NT2/D1 (cell line): ENCODE measurements at regions not wholly inside any gene's neighbourhood (a gene's known extent, or its start where the extent isn't known, plus 50 kb on each side); places are given as distances from the start of the nearest gene placed in this dataset.

ENCODE experiments used
- SUZ12 ChIP-seq: IDR thresholded peaks from 2 replicates; pipeline ENCODE4 v1.6.1; 2011; ENCODE audit not compliant: insufficient read length, insufficient read depth; ENCODE audit errors: extremely low read depth
- YY1 ChIP-seq: IDR thresholded peaks from 2 replicates; pipeline ENCODE4 v1.6.1; 2011; ENCODE audit not compliant: insufficient read length, insufficient read depth
- ZNF274 ChIP-seq: IDR thresholded peaks from 2 replicates; pipeline ENCODE4 v1.6.1; 2011; ENCODE audit warnings: mild to moderate bottlenecking, low read depth, low read length

- no peak for TF ChIP-seq SUZ12
- no peak for TF ChIP-seq YY1
- TF ChIP-seq ZNF274, result no peak
Observed at GRCh38 chr16:64311241-64311640, 810.6 kb downstream of the CDH11 start.
